Adrenal gland (tissue), 5 donors: ENCODE measurements at regions not wholly inside any gene's neighbourhood (a gene's known extent, or its start where the extent isn't known, plus 50 kb on each side); places are given as distances from the start of the nearest gene placed in this dataset.

Experiments used
- POLR2A ChIP-seq, 2 donors: fragments of 450-650 bp; IDR thresholded peaks; one replicate each; pipeline ENCODE4 v1.6.1; 2017; ENCODE audit warnings: antibody characterized with exemption in 2 of 2, mild to moderate bottlenecking in 2 of 2, moderate library complexity in 1 of 2
- TF ChIP-seq, protein P1 (sequence below), 6 experiments: fragments of 450-650 bp in 4 of 6; fragments of 200-600 bp in 2 of 6; sonication (generic) in 1 of 6; IDR thresholded peaks; 1 replicate in 5 of 6; 2 replicates in 1 of 6; pipeline versions ENCODE4 v1.5.1 to v1.8.0; 2016 to 2021; ENCODE audit warnings: antibody characterized with exemption in 6 of 6, mild to moderate bottlenecking in 2 of 6, moderate library complexity in 1 of 6
- donor health status: DM: no; HTN: no; CAD: no.

DNA sequence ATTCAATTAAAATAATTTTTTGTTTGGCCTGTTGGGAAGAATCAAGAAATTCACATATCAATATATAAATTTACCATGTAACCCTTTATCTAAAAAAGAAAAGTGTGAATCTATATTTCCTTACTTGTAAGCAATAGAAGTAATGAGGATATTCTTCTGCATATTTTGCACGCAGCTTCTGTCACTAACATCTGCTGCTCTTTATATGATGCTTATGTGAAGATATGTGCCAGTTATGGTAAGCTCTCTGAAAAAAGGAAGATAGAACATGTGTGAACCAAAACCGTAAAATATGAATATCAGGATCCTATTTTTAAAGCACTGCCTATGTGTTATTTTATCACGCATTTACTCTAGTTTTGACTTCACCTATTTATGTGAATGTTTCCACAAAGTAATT is 96.4 kb upstream of the ATP11B start:
- TF ChIP-seq, protein P1, sequence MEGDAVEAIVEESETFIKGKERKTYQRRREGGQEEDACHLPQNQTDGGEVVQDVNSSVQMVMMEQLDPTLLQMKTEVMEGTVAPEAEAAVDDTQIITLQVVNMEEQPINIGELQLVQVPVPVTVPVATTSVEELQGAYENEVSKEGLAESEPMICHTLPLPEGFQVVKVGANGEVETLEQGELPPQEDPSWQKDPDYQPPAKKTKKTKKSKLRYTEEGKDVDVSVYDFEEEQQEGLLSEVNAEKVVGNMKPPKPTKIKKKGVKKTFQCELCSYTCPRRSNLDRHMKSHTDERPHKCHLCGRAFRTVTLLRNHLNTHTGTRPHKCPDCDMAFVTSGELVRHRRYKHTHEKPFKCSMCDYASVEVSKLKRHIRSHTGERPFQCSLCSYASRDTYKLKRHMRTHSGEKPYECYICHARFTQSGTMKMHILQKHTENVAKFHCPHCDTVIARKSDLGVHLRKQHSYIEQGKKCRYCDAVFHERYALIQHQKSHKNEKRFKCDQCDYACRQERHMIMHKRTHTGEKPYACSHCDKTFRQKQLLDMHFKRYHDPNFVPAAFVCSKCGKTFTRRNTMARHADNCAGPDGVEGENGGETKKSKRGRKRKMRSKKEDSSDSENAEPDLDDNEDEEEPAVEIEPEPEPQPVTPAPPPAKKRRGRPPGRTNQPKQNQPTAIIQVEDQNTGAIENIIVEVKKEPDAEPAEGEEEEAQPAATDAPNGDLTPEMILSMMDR (IDR thresholded peaks at IDR 0.05) = no peak
- no peak for TF ChIP-seq POLR2A (IDR thresholded peaks at IDR 0.05)
